CD14-positive monocyte (primary cell): ENCODE measurements at regions not wholly inside any gene's neighbourhood (a gene's known extent, or its start where the extent isn't known, plus 50 kb on each side); places are given as distances from the start of the nearest gene placed in this dataset.

ENCODE experiments used
- DNase-seq, 3 donors: peaks; one replicate each; pipeline ENCODE4 v3.0.0-alpha.2; 2011 to 2022
- H2AFZ ChIP-seq: 2 replicates; pipeline ENCODE4 v1.6.0; 2012; ENCODE audit warnings: mild to moderate bottlenecking, low read depth, low read length, inconsistent platforms; ENCODE audit not compliant: insufficient read depth, poor library complexity, severe bottlenecking
- H3K27ac ChIP-seq, 2 donors: 1 replicate in 1 of 2; 2 replicates in 1 of 2; pipeline ENCODE4 v1.5.1; 2012 to 2013; ENCODE audit warnings: low read length in 2 of 2, control low read depth in 1 of 2, inconsistent platforms in 1 of 2, low read depth in 1 of 2, mild to moderate bottlenecking in 1 of 2
- H3K27me3 ChIP-seq, 2 donors: one replicate each; pipeline versions ENCODE4 v1.6.0 to v1.6.1; 2011 to 2013; ENCODE audit warnings: low read length in 2 of 2; ENCODE audit not compliant: control insufficient read depth in 2 of 2, insufficient read depth in 2 of 2
- H3K36me3 ChIP-seq, 2 donors: replicated peaks in 1 of 2; 1 replicate in 1 of 2; 2 replicates in 1 of 2; pipeline versions ENCODE4 v1.5.1 to v1.6.1; 2012 to 2013; ENCODE audit warnings: low read length in 2 of 2, control low read depth in 1 of 2, inconsistent platforms in 1 of 2, mild to moderate bottlenecking in 1 of 2; ENCODE audit not compliant: insufficient read depth in 2 of 2, control insufficient read depth in 1 of 2
- H3K4me1 ChIP-seq, 2 donors: 1 replicate in 1 of 2; 2 replicates in 1 of 2; pipeline versions ENCODE4 v1.5.1 to v1.6.1; 2012 to 2013; ENCODE audit warnings: low read length in 2 of 2, control low read depth in 1 of 2, inconsistent platforms in 1 of 2, mild to moderate bottlenecking in 1 of 2, moderate library complexity in 1 of 2; ENCODE audit not compliant: insufficient read depth in 2 of 2, control insufficient read depth in 1 of 2
- H3K4me2 ChIP-seq: replicated peaks from 2 replicates; pipeline ENCODE3; 2012; ENCODE audit warnings: low read length, moderate library complexity, mild to moderate bottlenecking; ENCODE audit not compliant: poor library complexity, severe bottlenecking; ENCODE audit errors: extremely low read depth
- H3K4me3 ChIP-seq, 3 experiments: fragments of 200-600 bp in 1 of 3; sonication (generic) in 1 of 3; replicated peaks in 1 of 3; 1 replicate in 2 of 3; 2 replicates in 1 of 3; pipeline ENCODE4 v1.5.1; 2011 to 2013; ENCODE audit warnings: low read length in 3 of 3, mild to moderate bottlenecking in 3 of 3, control low read depth in 2 of 3, low read depth in 2 of 3, inconsistent platforms in 1 of 3, moderate library complexity in 1 of 3
- H3K79me2 ChIP-seq: 2 replicates; pipeline ENCODE4 v1.6.0; 2012; ENCODE audit warnings: mild to moderate bottlenecking, control low read depth, inconsistent platforms, low read length, moderate library complexity; ENCODE audit not compliant: insufficient read depth
- H3K9ac ChIP-seq: 2 replicates; pipeline ENCODE4 v1.6.0; 2017; ENCODE audit warnings: low read length, mild to moderate bottlenecking; ENCODE audit not compliant: insufficient read depth, poor library complexity, severe bottlenecking
- H3K9me3 ChIP-seq, 2 donors: replicated peaks in 1 of 2; 1 replicate in 1 of 2; 2 replicates in 1 of 2; pipeline versions ENCODE4 v1.5.1 to v1.6.1; 2012 to 2013; ENCODE audit warnings: low read length in 2 of 2, control low read depth in 1 of 2; ENCODE audit not compliant: control insufficient read depth in 1 of 2, insufficient read depth in 1 of 2
- H4K20me1 ChIP-seq: 2 replicates; pipeline ENCODE4 v1.6.0; 2012; ENCODE audit warnings: mild to moderate bottlenecking, low read length, control low read depth, moderate library complexity; ENCODE audit not compliant: insufficient read depth
- H3K27ac Mint-ChIP-seq, 7 donors: one replicate each; pipeline ENCODE4 v1.8.0; 2020; ENCODE audit warnings: mild to moderate bottlenecking in 7 of 7, mixed read lengths in 7 of 7, moderate library complexity in 6 of 7, inconsistent platforms in 2 of 7
- H3K27me3 Mint-ChIP-seq, 3 donors: one replicate each; pipeline ENCODE4 v1.8.0; 2021 to 2022; ENCODE audit warnings: low read depth in 3 of 3, mild to moderate bottlenecking in 3 of 3, mixed read lengths in 3 of 3, moderate library complexity in 3 of 3, inconsistent platforms in 1 of 3
- H3K36me3 Mint-ChIP-seq, 2 donors: one replicate each; pipeline ENCODE4 v1.8.0; 2020; ENCODE audit warnings: mixed read lengths in 2 of 2, inconsistent platforms in 1 of 2, mild to moderate bottlenecking in 1 of 2
- H3K4me1 Mint-ChIP-seq: one replicate; pipeline ENCODE4 v1.8.0; 2020; ENCODE audit warnings: mild to moderate bottlenecking, mixed read lengths
- H3K4me3 Mint-ChIP-seq, 2 donors: one replicate each; pipeline ENCODE4 v1.8.0; 2020; ENCODE audit warnings: mild to moderate bottlenecking in 2 of 2, mixed read lengths in 2 of 2, moderate library complexity in 1 of 2
- H3K9me3 Mint-ChIP-seq, 7 donors: one replicate each; pipeline ENCODE4 v1.8.0; 2020 to 2022; ENCODE audit warnings: mixed read lengths in 7 of 7, mild to moderate bottlenecking in 6 of 7, moderate library complexity in 6 of 7, inconsistent platforms in 2 of 7
- CTCF ChIP-seq: fragments of 200-600 bp; IDR thresholded peaks from one replicate; pipeline ENCODE4 v1.8.0; 2022; ENCODE audit warnings: antibody characterized with exemption, mild to moderate bottlenecking
- WGBS: methylation state at CpG from one replicate; pipeline ENCODE4 v1.1.5; 2013; ENCODE audit warnings: missing lambda C conversion rate; ENCODE audit not compliant: insufficient coverage; 5-methylcytosine and 5-hydroxymethylcytosine counted together
- intact Hi-C, 2 donors: fragments of 100-400 bp; cut with micrococcal nuclease; formaldehyde crosslinking; loops; one replicate each; pipeline versions ENCODE4 v1.15.0 to v1.15.1; 2023

GRCh38 chr1:59034925-59035324 lies 251.1 kb upstream of the JUN start:
- no peak for TF ChIP-seq CTCF
- Histone ChIP-seq H2AFZ (no peak overlapping the region), H4K20me1 (no peaks in the 10 kb centered on the region), H3K4me3 (no peak overlapping the region), H3K4me2 (no peak overlapping the region), H3K36me3 (no peaks in the 10 kb centered on the region), H3K9ac (no peak overlapping the region), H3K27me3 (no peaks in the 10 kb centered on the region), H3K79me2 (no peaks in the 10 kb centered on the region), H3K9me3 (no peaks in the 10 kb centered on the region), H3K4me1 (no peaks in the 10 kb centered on the region), H3K27ac (no peak overlapping the region)
- intact Hi-C loops = no loop called here
- Mint-ChIP-seq H3K27ac (no peak overlapping the region), H3K36me3 (no peaks in the 10 kb centered on the region), H3K9me3 (peaks cover 0 to 5% (median 2%) of the 10 kb centered on the region in 7 donors), H3K4me1 (no peaks in the 10 kb centered on the region), H3K4me3 (no peak overlapping the region), H3K27me3 (peaks cover 0 to 6% (median 2%) of the 10 kb centered on the region in 3 donors)
- WGBS = 81% methylated on average over 6 of the region's 10 CpGs
- DNase-seq = no peak

GRCh38 chr1:59039551-59039950 lies 255.7 kb upstream of the JUN start:
- Histone ChIP-seq H3K9ac (no peak overlapping the region), H3K27ac (no peak overlapping the region), H3K79me2 (no peaks in the 10 kb centered on the region), H4K20me1 (no peaks in the 10 kb centered on the region), H2AFZ (no peak overlapping the region), H3K36me3 (no peaks in the 10 kb centered on the region), H3K27me3 (no peaks in the 10 kb centered on the region), H3K9me3 (no peaks in the 10 kb centered on the region), H3K4me1 (no peaks in the 10 kb centered on the region), H3K4me3 (no peak overlapping the region), H3K4me2 (no peak overlapping the region)
- intact Hi-C loops = no loop called here
- WGBS = 87% methylated on average over 3 of the region's 5 CpGs
- Mint-ChIP-seq H3K9me3 (no peaks in the 10 kb centered on the region), H3K27me3 (peaks cover 0 to 2% (median 0%) of the 10 kb centered on the region in 3 donors), H3K4me3 (no peak overlapping the region), H3K36me3 (no peaks in the 10 kb centered on the region), H3K27ac (no peak overlapping the region), H3K4me1 (peaks cover 6% of the 10 kb centered on the region)
- no peak for TF ChIP-seq CTCF
- no peak for DNase-seq
